BLaER1 (cell line): ENCODE measurements at regions not wholly inside any gene's neighbourhood (a gene's known extent, or its start where the extent isn't known, plus 50 kb on each side); places are given as distances from the start of the nearest gene placed in this dataset.
"Not testable (repeated sequence)": the region's sequence is repeated elsewhere in the genome, so short reads cannot be mapped to it uniquely, and the experiment has no call there.

Experiments
- H3K27ac ChIP-seq: shearing (Covaris generic); formaldehyde crosslinking; 2 replicates; pipeline ENCODE4 v1.8.1; 2022
- H3K27me3 ChIP-seq: shearing (Covaris generic); formaldehyde crosslinking; 2 replicates; pipeline ENCODE4 v1.8.1; 2022
- H3K36me3 ChIP-seq: shearing (Covaris generic); formaldehyde crosslinking; 2 replicates; pipeline ENCODE4 v1.8.1; 2022
- H3K4me1 ChIP-seq: shearing (Covaris generic); formaldehyde crosslinking; 2 replicates; pipeline ENCODE4 v1.8.1; 2022
- H3K4me2 ChIP-seq: shearing (Covaris generic); formaldehyde crosslinking; 2 replicates; pipeline ENCODE4 v1.8.1; 2022
- H3K4me3 ChIP-seq: shearing (Covaris generic); formaldehyde crosslinking; 2 replicates; pipeline ENCODE4 v1.8.1; 2022
- H3K9ac ChIP-seq: shearing (Covaris generic); formaldehyde crosslinking; 2 replicates; pipeline ENCODE4 v1.8.1; 2022
- H3K9me3 ChIP-seq: shearing (Covaris generic); formaldehyde crosslinking; 2 replicates; pipeline ENCODE4 v1.8.1; 2022
- H4K20me1 ChIP-seq: shearing (Covaris generic); formaldehyde crosslinking; 2 replicates; pipeline ENCODE4 v1.8.1; 2022
- Cebpa-rat ChIP-seq: shearing (Covaris generic); IDR thresholded peaks from 2 replicates; pipeline ENCODE4 v1.8.1; 2022

DNA sequence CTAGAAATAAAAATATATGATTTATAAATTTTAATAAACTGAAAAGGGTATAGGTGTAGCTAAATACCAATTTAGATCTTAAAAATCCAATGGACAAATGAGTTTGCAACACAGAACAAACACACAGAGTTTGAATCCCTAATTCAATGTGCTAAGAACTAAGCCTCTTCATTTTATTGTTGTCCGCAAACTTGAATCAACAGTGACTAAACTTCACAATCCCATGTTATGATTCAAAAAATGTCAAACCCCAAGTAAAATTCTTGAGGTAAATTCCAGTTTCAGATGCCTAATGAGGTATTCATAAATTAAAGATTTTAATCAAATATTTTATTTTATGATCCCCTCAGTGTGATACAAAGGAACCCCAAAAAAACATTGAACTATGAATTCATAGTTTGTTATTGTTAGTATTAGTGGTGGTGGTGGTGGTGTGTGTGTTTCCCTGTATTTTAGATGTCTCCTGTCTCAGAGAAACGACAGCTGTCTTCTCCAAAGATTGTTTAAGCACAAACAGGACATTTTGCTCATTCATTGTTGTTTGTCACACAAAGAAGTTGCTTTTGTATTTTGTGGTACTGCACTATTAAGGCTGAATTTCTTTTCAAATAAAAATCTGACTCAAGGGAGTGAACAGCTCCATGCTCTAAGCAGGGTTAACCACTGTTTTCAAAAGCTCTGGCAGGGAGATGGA is 259.8 kb downstream of the OSR1 start:
- Histone ChIP-seq H3K9ac (no peak overlapping the region), H3K4me1 (peaks cover 7% of the 10 kb centered on the region; the same call in 1 of the 2 replicates), H3K4me3 (no peak overlapping the region), H3K27ac (no peak overlapping the region), H4K20me1 (no peaks in the 10 kb centered on the region), H3K27me3 (no peaks in the 10 kb centered on the region), H3K9me3 (no peaks in the 10 kb centered on the region), H3K4me2 (no peak overlapping the region), H3K36me3 (no peaks in the 10 kb centered on the region)
- TF ChIP-seq Cebpa-rat: no peak

DNA sequence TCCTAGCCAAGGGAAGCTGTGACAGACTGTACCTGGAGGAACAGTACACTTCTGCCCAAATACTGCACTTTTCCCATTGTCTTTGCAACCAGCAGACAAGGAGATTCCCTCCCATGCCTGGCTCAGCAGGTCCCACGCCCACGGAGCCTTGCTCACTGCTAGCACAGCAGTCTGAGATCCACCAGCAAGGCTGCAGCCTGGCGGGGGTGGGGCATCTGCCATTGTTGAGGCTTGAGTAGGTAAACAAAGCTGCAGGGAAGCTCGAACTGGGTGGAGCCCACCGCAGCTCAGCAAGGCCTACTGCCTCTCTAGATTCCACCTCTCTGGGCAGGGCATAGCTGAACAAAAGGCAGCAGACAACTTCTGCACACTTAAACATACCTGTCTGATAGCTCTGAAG is 268.9 kb downstream of the OSR1 start:
- not testable (repeated sequence) for H3K27ac ChIP-seq, H3K9ac ChIP-seq, H3K4me2 ChIP-seq, H4K20me1 ChIP-seq, H3K9me3 ChIP-seq, H3K4me3 ChIP-seq, H3K27me3 ChIP-seq, H3K36me3 ChIP-seq, H3K4me1 ChIP-seq

DNA sequence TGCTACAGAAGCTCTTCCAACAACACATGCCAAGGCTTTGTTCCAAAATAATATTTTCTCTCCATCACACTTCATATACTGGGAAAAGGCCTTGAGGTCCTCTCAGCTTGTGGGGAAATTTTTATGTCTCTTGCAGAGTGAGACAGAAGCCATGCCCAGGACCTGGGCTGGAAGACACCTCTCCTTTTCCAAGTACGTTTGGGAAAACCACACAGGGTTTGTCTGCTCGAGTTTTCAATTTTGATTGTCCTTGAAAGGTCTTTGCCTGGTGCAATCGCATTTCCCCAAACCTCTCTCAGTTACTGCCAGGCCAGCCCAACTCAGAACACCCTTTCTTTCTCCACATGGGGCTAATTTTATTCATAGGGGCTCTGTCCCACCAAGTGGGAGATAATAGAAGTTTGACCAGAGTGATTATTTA is 272.2 kb downstream of the OSR1 start:
- H3K4me2 ChIP-seq: no peak overlapping the region

DNA sequence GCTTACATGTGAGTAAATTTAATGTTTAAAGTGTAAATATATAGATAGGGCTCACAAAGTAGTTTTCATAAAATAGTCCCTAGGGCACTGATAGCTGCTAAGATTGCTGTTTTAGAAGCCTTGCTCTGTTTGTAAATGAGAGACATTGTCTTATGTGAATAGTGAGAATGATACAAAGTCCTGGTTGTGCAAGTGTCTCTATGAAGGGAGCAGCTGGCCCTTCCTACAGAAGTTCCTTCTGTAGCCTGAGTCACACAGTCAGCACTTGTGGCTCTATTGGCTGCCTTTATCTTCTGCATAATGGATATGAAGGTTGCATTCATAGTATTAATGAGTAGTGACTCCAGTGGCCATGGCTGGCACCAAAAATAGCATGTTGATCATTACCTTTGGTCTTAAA is 279.7 kb downstream of the OSR1 start:
- H3K4me1 ChIP-seq: no peaks in the 10 kb centered on the region
- H3K4me2 ChIP-seq: no peak overlapping the region
- no peak for TF ChIP-seq Cebpa-rat
- H4K20me1 ChIP-seq: no peaks in the 10 kb centered on the region
- no peaks in the 10 kb centered on the region for H3K27me3 ChIP-seq
- H3K36me3 ChIP-seq: no peaks in the 10 kb centered on the region
- no peak overlapping the region for H3K4me3 ChIP-seq
- no peak overlapping the region for H3K27ac ChIP-seq
- H3K9me3 ChIP-seq: no peaks in the 10 kb centered on the region
- no peak overlapping the region for H3K9ac ChIP-seq

More for the DNA sequence above, 272.2 kb downstream of the OSR1 start:
- no peaks in the 10 kb centered on the region for H4K20me1 ChIP-seq
- H3K27ac ChIP-seq: no peak overlapping the region
- H3K4me3 ChIP-seq: no peak overlapping the region
- H3K27me3 ChIP-seq: no peaks in the 10 kb centered on the region
- no peak overlapping the region for H3K9ac ChIP-seq
- no peaks in the 10 kb centered on the region for H3K4me1 ChIP-seq
- H3K36me3 ChIP-seq: no peaks in the 10 kb centered on the region
- H3K9me3 ChIP-seq: no peaks in the 10 kb centered on the region
- no peak for TF ChIP-seq Cebpa-rat

DNA sequence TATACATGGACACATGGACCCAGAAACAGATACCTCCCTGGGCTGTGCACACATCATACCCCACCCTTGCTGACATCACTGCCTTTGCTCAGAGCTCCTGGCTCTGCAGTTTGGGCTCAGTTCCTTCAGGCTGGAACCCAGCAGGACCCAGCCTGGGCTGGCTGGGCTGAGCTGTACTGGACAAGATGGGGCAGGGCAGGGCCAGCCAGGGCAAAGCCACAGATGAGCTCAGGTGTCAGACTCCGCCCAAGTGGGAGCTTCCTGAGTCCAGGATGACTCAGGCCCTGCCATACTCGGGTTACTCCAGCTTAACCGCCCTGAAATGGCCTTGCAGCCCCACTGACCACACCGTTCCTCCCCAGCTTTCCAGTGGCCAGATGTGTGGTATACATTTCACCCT is 284.9 kb downstream of the OSR1 start:
- H3K9ac ChIP-seq: no peak overlapping the region
- no peaks in the 10 kb centered on the region for H3K9me3 ChIP-seq
- H3K36me3 ChIP-seq: no peaks in the 10 kb centered on the region
- no peaks in the 10 kb centered on the region for H3K4me1 ChIP-seq
- no peak overlapping the region for H3K4me3 ChIP-seq
- H4K20me1 ChIP-seq: no peaks in the 10 kb centered on the region
- H3K4me2 ChIP-seq: no peak overlapping the region
- no peak overlapping the region for H3K27ac ChIP-seq
- no peaks in the 10 kb centered on the region for H3K27me3 ChIP-seq
- TF ChIP-seq Cebpa-rat: no peak

DNA sequence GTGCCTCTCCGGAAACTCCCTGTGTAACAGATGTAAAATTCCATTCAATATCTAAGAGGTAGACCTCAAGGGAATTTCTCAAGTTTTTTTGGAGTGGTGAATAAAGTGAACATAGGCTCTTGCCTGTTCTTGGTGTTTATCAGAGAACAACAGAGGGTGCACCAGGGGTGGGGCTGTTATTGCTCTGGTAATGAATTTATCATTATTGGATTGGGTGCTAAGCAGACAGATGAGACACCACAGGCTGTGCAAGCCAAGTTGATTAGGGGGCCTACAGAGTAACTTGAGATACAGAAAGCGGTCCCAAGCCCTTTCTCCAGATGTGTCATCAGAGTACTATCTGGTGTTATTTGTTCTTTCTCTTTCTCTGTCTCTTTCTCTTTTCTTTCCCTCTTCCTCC is 286.3 kb downstream of the OSR1 start:
- no peaks in the 10 kb centered on the region for H4K20me1 ChIP-seq
- no peaks in the 10 kb centered on the region for H3K9me3 ChIP-seq
- no peak overlapping the region for H3K4me2 ChIP-seq
- H3K27ac ChIP-seq: no peak overlapping the region
- no peaks in the 10 kb centered on the region for H3K27me3 ChIP-seq
- H3K4me1 ChIP-seq: no peaks in the 10 kb centered on the region
- no peaks in the 10 kb centered on the region for H3K36me3 ChIP-seq
- no peak overlapping the region for H3K4me3 ChIP-seq
- TF ChIP-seq Cebpa-rat: no peak
- no peak overlapping the region for H3K9ac ChIP-seq

DNA sequence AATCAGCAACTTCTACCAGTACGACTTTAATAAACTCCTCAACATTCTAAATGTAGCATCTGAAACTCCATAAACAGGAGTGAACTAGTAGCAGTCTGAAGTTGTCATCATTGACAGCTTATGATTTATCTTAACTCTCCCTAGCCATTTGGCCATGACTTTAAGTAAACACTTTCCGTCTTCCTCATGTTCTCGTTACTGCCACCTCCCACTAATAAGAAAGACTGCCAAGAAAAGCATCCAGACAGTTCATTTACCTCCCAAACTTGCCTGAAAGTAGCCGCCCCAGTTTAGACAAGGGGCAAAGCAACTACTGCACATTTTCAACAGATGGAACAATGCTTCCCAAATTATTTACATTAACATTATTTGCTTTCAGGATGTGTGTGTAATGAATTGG is 287.5 kb downstream of the OSR1 start:
- no peak overlapping the region for H3K4me3 ChIP-seq
- no peaks in the 10 kb centered on the region for H4K20me1 ChIP-seq
- TF ChIP-seq Cebpa-rat: no peak
- H3K36me3 ChIP-seq: no peaks in the 10 kb centered on the region
- H3K9ac ChIP-seq: no peak overlapping the region
- no peaks in the 10 kb centered on the region for H3K27me3 ChIP-seq
- no peak overlapping the region for H3K4me2 ChIP-seq
- H3K27ac ChIP-seq: no peak overlapping the region
- H3K4me1 ChIP-seq: no peaks in the 10 kb centered on the region
- no peaks in the 10 kb centered on the region for H3K9me3 ChIP-seq

DNA sequence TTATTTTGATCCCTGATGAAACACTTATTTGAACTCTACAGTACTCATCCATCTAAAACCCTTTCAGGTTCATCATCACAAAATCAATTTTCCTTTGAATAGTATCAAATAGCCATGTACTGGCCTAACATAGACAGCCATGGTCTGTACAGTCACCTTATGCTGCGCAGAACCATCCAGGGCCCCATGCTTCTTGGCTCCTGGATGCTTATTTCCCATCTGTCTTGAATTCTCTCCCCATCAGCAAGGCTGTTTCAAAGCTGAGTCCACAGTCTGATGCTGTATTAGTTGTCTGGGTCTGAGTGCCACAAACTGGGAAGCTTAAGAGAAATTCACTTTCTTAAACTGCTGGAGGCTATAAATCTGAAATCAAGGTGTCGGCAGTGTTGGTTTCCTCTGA is 290.2 kb downstream of the OSR1 start:
- no peak overlapping the region for H3K4me2 ChIP-seq
- no peaks in the 10 kb centered on the region for H3K9me3 ChIP-seq
- no peak for TF ChIP-seq Cebpa-rat
- H3K36me3 ChIP-seq: no peaks in the 10 kb centered on the region
- H4K20me1 ChIP-seq: no peaks in the 10 kb centered on the region
- H3K27me3 ChIP-seq: no peaks in the 10 kb centered on the region
- no peak overlapping the region for H3K27ac ChIP-seq
- H3K4me3 ChIP-seq: no peak overlapping the region
- H3K4me1 ChIP-seq: no peaks in the 10 kb centered on the region
- H3K9ac ChIP-seq: no peak overlapping the region

DNA sequence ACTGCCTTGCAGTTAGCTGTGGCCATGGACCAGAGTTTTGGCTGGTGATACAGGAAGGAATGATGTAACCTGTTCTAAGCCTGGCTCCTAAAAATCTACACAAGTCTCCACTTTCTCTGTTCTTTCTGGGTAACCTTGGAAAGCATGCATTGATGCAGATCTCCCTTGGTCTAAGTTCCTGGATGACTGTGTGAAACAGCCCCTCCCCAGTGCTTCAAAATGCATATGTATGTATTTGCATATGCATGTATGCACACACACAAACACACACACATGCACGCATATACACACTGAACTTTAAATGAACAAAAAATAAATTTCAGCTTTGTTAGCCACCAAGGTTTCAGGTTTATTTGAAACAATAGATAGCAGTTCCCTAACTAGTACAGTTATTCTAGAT is 296.1 kb downstream of the OSR1 start:
- H3K9me3 ChIP-seq: no peaks in the 10 kb centered on the region
- H3K4me1 ChIP-seq: no peaks in the 10 kb centered on the region
- no peak overlapping the region for H3K27ac ChIP-seq
- no peak overlapping the region for H3K4me2 ChIP-seq
- TF ChIP-seq Cebpa-rat: no peak
- H3K36me3 ChIP-seq: no peaks in the 10 kb centered on the region
- no peaks in the 10 kb centered on the region for H3K27me3 ChIP-seq
- no peak overlapping the region for H3K4me3 ChIP-seq
- H4K20me1 ChIP-seq: no peaks in the 10 kb centered on the region
- no peak overlapping the region for H3K9ac ChIP-seq

DNA sequence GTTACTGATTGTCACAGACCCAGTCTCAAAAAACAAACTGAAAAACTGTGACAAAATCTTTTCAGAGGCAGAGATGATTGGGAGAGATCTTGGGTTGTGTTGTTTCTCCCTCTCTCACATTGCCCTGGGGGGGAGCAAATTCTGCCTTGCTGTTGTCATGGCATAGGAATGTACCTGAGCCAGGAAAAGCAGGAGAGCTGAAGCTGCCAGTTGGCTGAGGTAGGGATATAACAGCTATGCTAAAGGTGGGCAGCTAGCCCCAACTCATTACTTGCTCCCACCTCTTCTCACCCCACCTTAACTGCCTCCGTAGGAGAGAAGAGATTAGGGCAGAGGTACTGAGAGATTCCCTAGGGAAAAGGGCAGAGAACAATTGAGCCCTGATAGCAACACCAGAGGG is 299.3 kb downstream of the OSR1 start:
- TF ChIP-seq Cebpa-rat: no peak
- H3K4me2 ChIP-seq: no peak overlapping the region
- no peaks in the 10 kb centered on the region for H3K9me3 ChIP-seq
- no peak overlapping the region for H3K27ac ChIP-seq
- H3K4me3 ChIP-seq: no peak overlapping the region
- H3K27me3 ChIP-seq: no peaks in the 10 kb centered on the region
- H3K36me3 ChIP-seq: no peaks in the 10 kb centered on the region
- no peaks in the 10 kb centered on the region for H3K4me1 ChIP-seq
- no peaks in the 10 kb centered on the region for H4K20me1 ChIP-seq
- H3K9ac ChIP-seq: no peak overlapping the region
